Mononuclear cell (primary cell): ENCODE measurements at regions not wholly inside any gene's neighbourhood (a gene's known extent, or its start where the extent isn't known, plus 50 kb on each side); places are given as distances from the start of the nearest gene placed in this dataset.
"Not testable (repeated sequence)": the region's sequence is repeated elsewhere in the genome, so short reads cannot be mapped to it uniquely, and the experiment has no call there.

Experiments
- H3K27me3 ChIP-seq: 2 replicates; pipeline ENCODE4 v1.6.0; 2011; ENCODE audit warnings: low read length, control low read depth; ENCODE audit not compliant: insufficient read depth
- H3K4me1 ChIP-seq: 2 replicates; pipeline ENCODE4 v1.5.1; 2011; ENCODE audit warnings: mild to moderate bottlenecking, low read length, control low read depth; ENCODE audit not compliant: insufficient read depth
- H3K4me3 ChIP-seq: 2 replicates; pipeline ENCODE4 v1.5.1; 2011; ENCODE audit warnings: mild to moderate bottlenecking, low read length, moderate library complexity
- H3K9me3 ChIP-seq: 2 replicates; pipeline ENCODE4 v1.5.1; 2011; ENCODE audit warnings: low read depth, mild to moderate bottlenecking, control low read depth, low read length

- Histone ChIP-seq H3K4me3 (no peak overlapping the region), H3K27me3 (no peaks in the 10 kb centered on the region), H3K4me1 (no peaks in the 10 kb centered on the region), H3K9me3 (no peaks in the 10 kb centered on the region)
Measured at GRCh38 chr10:64156166-64156565, 635.0 kb downstream of the REEP3 start.

GRCh38 chr10:64158551-64158950 lies 637.4 kb downstream of the REEP3 start:
- no peak overlapping the region for H3K4me3 ChIP-seq

GRCh38 chr10:64159910-64160872 lies 639.0 kb downstream of the REEP3 start:
- Histone ChIP-seq H3K9me3 (no peaks in the 10 kb centered on the region), H3K4me3 (no peak overlapping the region), H3K4me1 (no peaks in the 10 kb centered on the region), H3K27me3 (no peaks in the 10 kb centered on the region)

More at GRCh38 chr10:64158551-64158950, 637.4 kb downstream of the REEP3 start:
- Histone ChIP-seq H3K27me3 (no peaks in the 10 kb centered on the region), H3K4me1 (no peaks in the 10 kb centered on the region), H3K9me3 (no peaks in the 10 kb centered on the region)

GRCh38 chr10:64170791-64171190 lies 649.6 kb downstream of the REEP3 start:
- Histone ChIP-seq H3K27me3 (no peaks in the 10 kb centered on the region), H3K4me1 (no peaks in the 10 kb centered on the region), H3K4me3 (no peak overlapping the region), H3K9me3 (no peaks in the 10 kb centered on the region)

GRCh38 chr10:64173826-64174225 lies 652.6 kb downstream of the REEP3 start:
- no peak overlapping the region for H3K4me3 ChIP-seq
- no peaks in the 10 kb centered on the region for H3K9me3 ChIP-seq
- H3K4me1 ChIP-seq = no peaks in the 10 kb centered on the region
- H3K27me3 ChIP-seq = no peaks in the 10 kb centered on the region

GRCh38 chr10:64174666-64175255 lies 653.6 kb downstream of the REEP3 start:
- H3K9me3 ChIP-seq = no peaks in the 10 kb centered on the region
- H3K4me3 ChIP-seq = no peak overlapping the region
- H3K27me3 ChIP-seq = no peaks in the 10 kb centered on the region
- H3K4me1 ChIP-seq = no peaks in the 10 kb centered on the region

GRCh38 chr10:64175271-64175962 lies 654.2 kb downstream of the REEP3 start:
- H3K9me3 ChIP-seq = no peaks in the 10 kb centered on the region
- no peaks in the 10 kb centered on the region for H3K4me1 ChIP-seq
- no peaks in the 10 kb centered on the region for H3K27me3 ChIP-seq
- no peak overlapping the region for H3K4me3 ChIP-seq

- Histone ChIP-seq H3K4me3 (no peak overlapping the region), H3K9me3 (no peaks in the 10 kb centered on the region), H3K27me3 (no peaks in the 10 kb centered on the region), H3K4me1 (no peaks in the 10 kb centered on the region)
Measured at GRCh38 chr10:64182671-64183070, 661.5 kb downstream of the REEP3 start.

- Histone ChIP-seq H3K4me3 (no peak overlapping the region), H3K9me3 (no peaks in the 10 kb centered on the region), H3K4me1 (no peaks in the 10 kb centered on the region), H3K27me3 (no peaks in the 10 kb centered on the region)
Measured at GRCh38 chr10:64191286-64191685, 670.1 kb downstream of the REEP3 start.

- Histone ChIP-seq H3K27me3 (no peaks in the 10 kb centered on the region), H3K9me3 (no peaks in the 10 kb centered on the region), H3K4me3 (no peak overlapping the region), H3K4me1 (no peaks in the 10 kb centered on the region)
Measured at GRCh38 chr10:64196638-64197315, 675.6 kb downstream of the REEP3 start.

GRCh38 chr10:64201936-64202335 lies 680.7 kb downstream of the REEP3 start:
- no peaks in the 10 kb centered on the region for H3K27me3 ChIP-seq
- H3K4me3 ChIP-seq = no peak overlapping the region
- no peaks in the 10 kb centered on the region for H3K4me1 ChIP-seq
- peaks cover under 1% of the 10 kb centered on the region for H3K9me3 ChIP-seq

GRCh38 chr10:64204504-64204903 lies 683.3 kb downstream of the REEP3 start:
- not testable (repeated sequence) for H3K4me3 ChIP-seq, H3K9me3 ChIP-seq, H3K27me3 ChIP-seq, H3K4me1 ChIP-seq

- H3K27me3 ChIP-seq = no peaks in the 10 kb centered on the region
- no peaks in the 10 kb centered on the region for H3K4me1 ChIP-seq
- no peak overlapping the region for H3K4me3 ChIP-seq
- peaks cover 8% of the 10 kb centered on the region for H3K9me3 ChIP-seq
Measured at GRCh38 chr10:64206409-64206808, 685.2 kb downstream of the REEP3 start.

GRCh38 chr10:64209561-64209960 lies 688.4 kb downstream of the REEP3 start:
- H3K9me3 ChIP-seq = peaks cover 8% of the 10 kb centered on the region

GRCh38 chr10:64210211-64210610 lies 689.0 kb downstream of the REEP3 start:
- Histone ChIP-seq H3K4me1 (no peaks in the 10 kb centered on the region), H3K4me3 (no peak overlapping the region), H3K9me3 (peaks cover 8% of the 10 kb centered on the region), H3K27me3 (no peaks in the 10 kb centered on the region)

More at GRCh38 chr10:64209561-64209960, 688.4 kb downstream of the REEP3 start:
- no peaks in the 10 kb centered on the region for H3K27me3 ChIP-seq
- no peak overlapping the region for H3K4me3 ChIP-seq
- H3K4me1 ChIP-seq = no peaks in the 10 kb centered on the region
